HG03558 (cell line): ENCODE measurements at regions not wholly inside any gene's neighbourhood (a gene's known extent, or its start where the extent isn't known, plus 50 kb on each side); places are given as distances from the start of the nearest gene placed in this dataset.

Experiments
- ATAC-seq: cut with Tn5 transposase; IDR thresholded peaks from one replicate; pipeline ENCODE4 v1.9.1; 2021; ENCODE audit warnings: moderate number of reproducible peaks; ENCODE audit not compliant: unreplicated experiment; ENCODE audit errors: extremely low read depth

- ATAC-seq: no peak
Measured at GRCh38 chr1:208565756-208566440, 321.7 kb upstream of the PLXNA2 start.

DNA sequence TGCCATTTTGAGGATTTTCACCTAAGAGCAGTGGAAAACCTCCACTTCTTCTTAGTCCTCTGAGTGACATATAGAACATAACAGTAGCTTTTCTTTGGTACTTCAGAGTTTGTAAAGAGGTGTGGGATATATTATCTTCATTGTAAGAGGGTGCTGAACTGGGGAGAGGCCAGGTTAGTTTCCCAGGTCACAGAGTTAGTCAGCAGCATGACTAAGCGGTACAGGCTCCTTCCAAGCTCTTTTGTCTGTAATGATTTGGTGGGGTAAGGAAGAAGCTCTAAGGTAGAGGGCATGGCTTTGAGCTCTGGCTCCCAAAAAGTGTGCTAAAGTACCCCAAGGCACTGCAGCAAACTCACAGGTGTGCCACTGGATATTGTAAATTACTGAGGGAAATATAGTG is 325.0 kb upstream of the PLXNA2 start:
- no peak for ATAC-seq

DNA sequence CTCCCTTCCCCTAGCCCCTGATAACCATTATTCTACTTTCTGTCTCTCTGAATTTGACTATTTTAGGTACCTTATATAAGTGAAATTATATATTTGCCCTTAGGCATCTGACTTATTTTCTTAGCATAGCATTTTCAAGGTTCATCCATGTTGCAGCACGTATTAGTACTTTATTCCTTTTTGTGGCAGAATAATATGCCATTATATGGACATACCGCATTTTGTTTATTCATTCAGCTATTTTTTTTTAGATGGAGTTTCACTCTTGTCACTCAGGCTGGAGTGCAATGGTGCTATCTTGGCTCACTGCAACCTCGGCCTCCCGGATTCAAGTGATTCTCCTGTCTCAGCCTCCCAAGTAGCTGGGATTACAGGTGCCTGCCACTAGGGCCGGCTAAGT is 326.2 kb upstream of the PLXNA2 start:
- ATAC-seq: no peak

- no peak for ATAC-seq
Measured at GRCh38 chr1:208576425-208576824, 332.2 kb upstream of the PLXNA2 start.

- ATAC-seq: no peak
Measured at GRCh38 chr1:208577381-208577905, 333.3 kb upstream of the PLXNA2 start.

GRCh38 chr1:208581209-208581608 is 337.0 kb upstream of the PLXNA2 start:
- no peak for ATAC-seq

DNA sequence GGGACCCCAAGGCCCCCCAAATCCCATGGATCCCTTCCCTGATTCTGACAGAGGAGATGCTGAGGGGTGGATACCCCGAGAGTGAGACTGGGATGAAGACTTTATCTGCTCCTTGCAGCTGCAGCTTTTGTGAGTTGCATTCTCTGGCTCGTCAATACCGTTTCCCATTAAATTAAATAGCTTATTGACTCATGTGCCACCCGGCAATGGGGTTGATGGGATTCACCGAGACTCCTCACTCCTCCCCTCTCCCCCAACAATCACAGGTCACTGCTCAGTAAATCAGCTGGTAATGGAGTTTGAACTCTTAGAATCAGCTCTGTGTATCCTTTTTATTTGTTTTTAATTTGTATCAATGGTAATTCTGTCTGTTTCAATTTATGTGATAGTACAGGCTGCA is 337.5 kb upstream of the PLXNA2 start:
- no peak for ATAC-seq

- ATAC-seq: no peak
Measured at GRCh38 chr1:208584167-208584755, 340.1 kb upstream of the PLXNA2 start.

GRCh38 chr1:208587110-208587509 is 342.9 kb upstream of the PLXNA2 start:
- peak; percentile 83 for ATAC-seq

- ATAC-seq: no peak
Measured at GRCh38 chr1:208593306-208594006, 349.3 kb upstream of the PLXNA2 start.

- ATAC-seq: no peak
Measured at GRCh38 chr1:208595236-208595635, 351.1 kb upstream of the PLXNA2 start.

DNA sequence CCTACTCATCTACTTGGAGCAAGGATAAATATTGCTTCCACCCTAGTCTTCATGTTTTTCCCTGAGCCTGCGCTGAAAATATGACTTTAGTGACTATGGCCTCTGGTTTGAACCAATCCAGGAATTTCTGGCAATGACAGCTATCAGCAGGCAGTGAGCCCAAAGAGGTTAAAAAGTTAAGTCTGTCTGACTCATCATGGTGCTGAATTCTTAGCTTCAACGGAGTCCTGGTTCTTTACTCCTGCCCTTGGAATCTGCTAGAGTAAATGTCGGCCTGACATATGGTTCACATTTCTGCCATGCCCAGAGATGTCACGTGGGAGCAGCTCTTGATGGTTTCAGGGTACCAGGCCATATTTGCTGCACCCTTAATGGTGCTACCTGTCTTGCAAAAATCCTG is 351.6 kb upstream of the PLXNA2 start:
- ATAC-seq: no peak

DNA sequence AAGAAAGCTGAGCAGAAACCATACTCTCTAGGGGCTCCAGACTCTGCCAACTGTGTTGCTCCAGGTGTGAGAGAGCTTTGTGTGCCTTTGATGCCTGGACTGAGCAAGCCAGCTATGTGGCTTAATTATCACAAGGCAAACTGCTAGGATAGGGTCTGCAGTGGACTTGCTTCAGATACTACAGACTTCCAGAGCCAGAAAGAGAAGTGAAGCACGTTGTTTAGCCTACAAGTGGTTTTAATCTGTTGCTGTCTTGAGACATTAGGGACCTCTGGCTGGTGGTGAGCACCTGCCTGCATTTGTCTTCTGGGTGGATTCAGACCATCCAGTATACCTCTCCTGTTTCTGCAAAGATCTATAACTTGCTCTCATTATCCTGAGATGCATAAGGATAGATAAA is 353.4 kb upstream of the PLXNA2 start:
- no peak for ATAC-seq

DNA sequence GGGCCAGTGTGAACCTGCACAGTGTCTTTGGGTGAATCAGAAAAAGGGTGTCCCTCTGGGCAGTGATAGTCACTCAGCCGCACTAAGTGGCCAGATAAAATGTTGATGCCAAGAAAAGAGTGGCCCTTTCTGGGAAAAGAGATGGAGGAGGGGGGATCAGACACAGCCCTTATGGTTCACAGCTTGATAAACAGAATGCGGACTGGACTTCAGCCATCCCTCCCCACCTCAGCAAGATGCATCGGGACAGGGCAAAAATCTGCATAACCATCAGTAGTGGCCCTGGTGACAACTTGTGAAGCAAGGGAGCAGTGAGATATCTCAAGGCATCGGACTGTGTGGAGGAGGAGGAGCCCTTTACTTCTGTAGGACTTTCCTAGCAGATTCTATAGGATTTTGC is 353.8 kb upstream of the PLXNA2 start:
- no peak for ATAC-seq

- ATAC-seq: no peak
Measured at GRCh38 chr1:208599063-208599462, 354.9 kb upstream of the PLXNA2 start.

DNA sequence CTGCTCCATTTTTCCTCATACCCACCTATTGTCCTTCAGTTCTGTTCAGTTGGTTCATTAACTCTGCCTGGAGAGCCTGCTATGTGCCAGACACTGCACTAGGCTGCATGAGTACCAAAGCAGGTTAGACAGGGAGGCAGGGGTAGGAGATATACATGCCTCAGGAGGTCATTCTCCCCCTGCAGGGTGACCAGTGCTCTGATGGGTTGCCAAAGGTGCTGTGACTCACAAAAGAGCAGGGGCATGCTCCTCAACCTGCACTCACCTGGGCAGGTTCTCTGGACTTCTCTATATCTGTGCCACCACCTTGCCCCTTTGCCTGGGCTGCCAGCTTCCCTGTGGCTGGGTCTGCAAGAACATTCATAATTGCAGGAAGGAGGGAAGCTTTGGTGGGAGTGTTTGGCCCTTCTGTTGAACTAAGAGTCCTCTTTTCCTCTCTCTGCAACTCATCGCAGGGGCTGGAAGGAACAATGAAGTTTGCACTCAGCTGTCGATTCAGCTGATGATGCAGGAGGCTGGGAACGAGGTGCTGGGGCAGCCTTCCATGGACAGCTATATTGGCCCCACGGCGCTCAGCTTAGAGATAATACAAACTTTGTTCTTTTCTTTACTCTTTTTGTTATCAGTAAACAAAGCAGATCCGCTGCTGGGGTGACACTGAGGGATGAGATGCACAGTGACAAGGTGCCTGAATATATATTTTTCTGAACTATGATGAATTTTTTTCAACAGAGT is 356.4 kb upstream of the PLXNA2 start:
- ATAC-seq: no peak

DNA sequence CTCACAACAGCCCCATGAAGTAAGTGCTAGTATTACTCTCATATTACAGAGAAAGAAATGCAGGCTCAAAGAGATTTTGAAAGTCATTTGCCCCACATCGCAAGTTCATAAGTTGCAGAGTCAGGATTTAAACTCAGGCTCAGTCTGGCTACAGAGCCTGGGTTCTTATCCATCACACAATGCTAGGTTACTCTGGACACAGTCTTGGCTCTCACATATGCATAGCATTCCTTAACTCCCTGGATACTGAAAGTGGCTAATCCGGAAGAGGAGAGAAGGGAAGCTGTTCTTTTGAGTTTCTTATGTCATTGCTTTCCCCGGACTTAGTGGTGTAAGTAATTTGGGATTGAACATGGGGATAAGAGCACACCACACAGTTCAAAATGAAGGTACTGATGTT is 357.4 kb upstream of the PLXNA2 start:
- no peak for ATAC-seq

GRCh38 chr1:208603721-208604120 is 359.5 kb upstream of the PLXNA2 start:
- ATAC-seq: no peak

DNA sequence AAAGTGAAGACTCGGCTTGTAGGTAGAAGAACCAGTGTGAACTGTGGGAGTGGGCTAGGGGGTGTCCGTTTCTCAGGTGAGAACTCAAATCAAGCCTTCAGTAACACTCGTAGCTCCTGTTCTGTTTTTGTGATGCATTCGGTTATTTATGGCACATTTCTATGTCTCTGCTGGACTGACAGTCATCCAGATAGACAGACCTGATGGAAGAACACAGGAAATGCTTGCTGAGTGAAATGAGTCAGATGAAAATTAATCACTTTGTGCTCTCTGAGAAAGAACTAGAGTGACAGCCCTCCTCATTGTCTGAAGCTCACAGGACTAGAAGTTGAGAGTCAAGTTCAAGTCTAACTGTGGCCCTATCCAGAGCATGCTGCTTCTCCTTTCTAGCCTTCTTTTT is 360.1 kb upstream of the PLXNA2 start:
- ATAC-seq: peak; percentile 97

DNA sequence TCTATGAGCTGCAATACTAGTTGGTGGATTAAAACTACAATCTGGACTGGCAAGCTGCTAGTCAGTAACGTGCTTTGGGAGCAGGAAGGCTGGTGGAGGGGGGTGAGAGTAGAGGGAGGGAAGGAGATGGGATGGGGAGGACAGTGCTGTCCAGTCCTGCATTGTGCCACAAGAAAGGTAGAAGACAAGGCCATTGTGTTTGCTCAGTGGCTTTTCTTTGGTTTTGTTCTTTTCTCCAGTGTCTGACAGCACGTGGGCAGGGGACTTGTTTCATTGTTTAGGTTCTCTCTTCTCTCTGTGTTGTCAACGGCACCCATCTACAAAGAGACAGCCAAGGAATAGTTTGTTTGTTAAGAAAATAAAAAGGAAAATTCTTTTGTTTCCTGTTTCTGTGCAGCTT is 362.8 kb upstream of the PLXNA2 start:
- ATAC-seq: no peak

- ATAC-seq: no peak
Measured at GRCh38 chr1:208607616-208608015, 363.4 kb upstream of the PLXNA2 start.
